ENCODE measurements at regions not wholly inside any gene's neighbourhood (a gene's known extent, or its start where the extent isn't known, plus 50 kb on each side); places are given as distances from the start of the nearest gene placed in this dataset.

DNA sequence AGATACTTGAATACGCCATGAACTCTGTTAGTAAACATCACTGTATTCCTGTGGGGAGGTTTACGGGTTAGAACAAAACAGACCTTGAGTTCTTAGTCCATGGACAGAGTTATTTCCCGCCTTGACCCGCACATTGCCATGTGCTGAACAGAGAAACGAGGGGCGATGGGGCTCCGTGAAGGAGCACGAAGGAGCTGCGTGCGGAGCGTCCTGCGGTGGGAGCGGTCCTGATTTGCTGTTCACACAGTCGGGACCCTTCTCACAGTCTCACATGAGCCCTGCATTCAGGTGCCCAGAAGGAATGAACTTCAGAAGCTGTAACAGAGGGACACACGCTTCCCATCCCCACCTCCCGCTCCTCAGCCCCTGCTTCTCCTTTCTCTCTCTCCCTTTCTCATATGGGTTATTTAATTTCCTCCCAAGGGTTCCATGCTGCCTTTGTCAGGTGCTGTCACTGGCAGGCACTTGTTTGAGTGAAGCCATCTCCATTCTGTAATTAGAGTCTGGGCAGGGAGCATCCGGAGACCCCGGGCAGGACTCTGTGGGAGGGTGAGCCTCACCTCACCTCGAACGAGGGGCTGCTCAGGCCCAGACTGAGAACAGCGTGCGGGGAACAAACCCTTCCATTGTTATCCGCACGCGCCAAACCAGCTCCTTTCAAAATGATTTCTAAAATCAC, 76.9 kb downstream of the TEX29 start:
- Histone ChIP-seq H3K4me1 (ENCODE audit: insufficient read depth, low read length, poor library complexity, severe bottlenecking) (no peaks in the 10 kb centered on the region), H3K36me3 (ENCODE audit: insufficient read depth, low read length) (no peaks in the 10 kb centered on the region), H2AFZ (ENCODE audit: low read length) (no peak overlapping the region), H3K4me3 (ENCODE audit: low read depth, low read length, poor library complexity, severe bottlenecking) (no peak overlapping the region), H3K27ac (ENCODE audit: low read depth, low read length, poor library complexity, severe bottlenecking) (no peak overlapping the region), H3K9me3 (ENCODE audit: low read length) (no peaks in the 10 kb centered on the region), H3K9me2 (ENCODE audit: insufficient read depth, low read length) (no peaks in the 10 kb centered on the region), H3K79me2 (ENCODE audit: insufficient read depth, low read depth, low read length) (no peaks in the 10 kb centered on the region), H3K4me2 (ENCODE audit: low read length) (no peak overlapping the region), H4K20me1 (ENCODE audit: insufficient read depth, low read length) (no peaks in the 10 kb centered on the region)
- intact Hi-C loops (cut with micrococcal nuclease; ENCODE audit: unreplicated experiment): no loop called here
- BruUV-seq (replicated peaks): no TSS peak
- TF ChIP-seq, protein P1, sequence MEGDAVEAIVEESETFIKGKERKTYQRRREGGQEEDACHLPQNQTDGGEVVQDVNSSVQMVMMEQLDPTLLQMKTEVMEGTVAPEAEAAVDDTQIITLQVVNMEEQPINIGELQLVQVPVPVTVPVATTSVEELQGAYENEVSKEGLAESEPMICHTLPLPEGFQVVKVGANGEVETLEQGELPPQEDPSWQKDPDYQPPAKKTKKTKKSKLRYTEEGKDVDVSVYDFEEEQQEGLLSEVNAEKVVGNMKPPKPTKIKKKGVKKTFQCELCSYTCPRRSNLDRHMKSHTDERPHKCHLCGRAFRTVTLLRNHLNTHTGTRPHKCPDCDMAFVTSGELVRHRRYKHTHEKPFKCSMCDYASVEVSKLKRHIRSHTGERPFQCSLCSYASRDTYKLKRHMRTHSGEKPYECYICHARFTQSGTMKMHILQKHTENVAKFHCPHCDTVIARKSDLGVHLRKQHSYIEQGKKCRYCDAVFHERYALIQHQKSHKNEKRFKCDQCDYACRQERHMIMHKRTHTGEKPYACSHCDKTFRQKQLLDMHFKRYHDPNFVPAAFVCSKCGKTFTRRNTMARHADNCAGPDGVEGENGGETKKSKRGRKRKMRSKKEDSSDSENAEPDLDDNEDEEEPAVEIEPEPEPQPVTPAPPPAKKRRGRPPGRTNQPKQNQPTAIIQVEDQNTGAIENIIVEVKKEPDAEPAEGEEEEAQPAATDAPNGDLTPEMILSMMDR (conservative IDR thresholded peaks at IDR 0.05; ENCODE audit: low read length): no peak
- TF ChIP-seq EZH2phosphoT487 (IDR thresholded peaks at IDR 0.05; ENCODE audit: borderline replicate concordance, low read depth, low read length): no peak
- POLR2A ChIA-PET: no interaction called here
- DNase-seq (ENCODE audit: low spot score): no peak
- CTCF ChIA-PET (ENCODE audit: unreplicated experiment): no interaction called here

DNA sequence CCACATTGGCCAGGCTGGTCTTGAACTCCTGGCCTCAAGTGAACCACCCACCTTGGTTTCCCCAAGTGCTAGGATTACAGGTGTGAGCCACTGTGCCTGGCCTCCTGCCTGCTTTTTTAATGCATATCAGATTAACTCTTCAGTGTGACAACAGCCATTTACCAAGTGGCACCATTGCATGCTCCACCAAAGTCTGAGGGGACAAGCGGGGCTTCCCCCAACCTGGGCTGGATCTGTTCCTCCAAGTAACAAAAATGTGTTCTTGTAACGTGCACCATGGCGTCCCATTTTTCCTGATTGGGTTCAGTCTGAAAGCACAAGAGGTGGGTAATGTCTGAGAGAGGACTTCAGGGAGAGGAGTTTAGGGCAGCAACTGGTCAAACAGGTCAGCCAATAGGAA, 77.8 kb downstream of the TEX29 start:
- Histone ChIP-seq H3K36me3 (ENCODE audit: insufficient read depth, low read length) (no peaks in the 10 kb centered on the region), H3K4me1 (ENCODE audit: insufficient read depth, low read length, poor library complexity, severe bottlenecking) (no peaks in the 10 kb centered on the region), H2AFZ (ENCODE audit: low read length) (no peak overlapping the region), H3K9me3 (ENCODE audit: low read length) (no peaks in the 10 kb centered on the region), H3K4me2 (ENCODE audit: low read length) (no peak overlapping the region), H4K20me1 (ENCODE audit: insufficient read depth, low read length) (no peaks in the 10 kb centered on the region), H3K79me2 (ENCODE audit: insufficient read depth, low read depth, low read length) (no peaks in the 10 kb centered on the region), H3K4me3 (ENCODE audit: low read depth, low read length, poor library complexity, severe bottlenecking) (no peak overlapping the region), H3K27ac (ENCODE audit: low read depth, low read length, poor library complexity, severe bottlenecking) (no peak overlapping the region), H3K9me2 (ENCODE audit: insufficient read depth, low read length) (no peaks in the 10 kb centered on the region)
- TF ChIP-seq, protein P1 (conservative IDR thresholded peaks at IDR 0.05; ENCODE audit: low read length): no peak
- TF ChIP-seq EZH2phosphoT487 (IDR thresholded peaks at IDR 0.05; ENCODE audit: borderline replicate concordance, low read depth, low read length): no peak
- DNase-seq (ENCODE audit: low spot score): no peak
- POLR2A ChIA-PET: no interaction called here
- BruUV-seq (replicated peaks): no TSS peak
- intact Hi-C loops (cut with micrococcal nuclease; ENCODE audit: unreplicated experiment): no loop called here
- CTCF ChIA-PET (ENCODE audit: unreplicated experiment): no interaction called here

DNA sequence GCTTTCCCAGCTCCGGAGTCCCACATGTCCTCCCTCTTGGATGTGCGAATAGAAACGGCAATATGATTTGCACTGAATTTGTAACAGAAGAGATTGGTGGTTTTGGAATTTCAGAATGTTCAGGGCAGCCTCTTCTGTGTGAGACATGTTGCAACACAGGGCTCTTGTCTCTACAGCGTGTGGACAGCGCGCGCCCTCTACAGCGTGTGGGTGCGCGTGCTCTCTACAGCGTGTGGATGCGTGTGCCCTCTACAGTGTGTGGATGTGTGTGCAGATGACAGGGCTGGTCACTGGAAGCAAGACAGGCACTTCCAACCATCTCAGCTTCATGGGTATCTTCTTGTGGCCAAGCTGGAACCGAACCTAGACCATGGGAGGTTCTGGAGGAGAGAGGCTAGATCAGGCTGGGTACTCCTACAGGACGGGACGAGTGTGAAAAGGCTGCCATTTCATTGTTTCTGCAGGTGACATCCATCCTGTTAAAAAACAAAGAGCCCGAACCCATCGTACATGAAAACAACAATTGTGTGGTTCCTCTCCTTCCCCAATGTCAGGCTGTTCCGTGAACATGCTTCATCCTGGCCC, 78.4 kb downstream of the TEX29 start:
- no peaks in the 10 kb centered on the region for H4K20me1 ChIP-seq (ENCODE audit: insufficient read depth, low read length)
- no peak overlapping the region for H2AFZ ChIP-seq (ENCODE audit: low read length)
- H3K79me2 ChIP-seq (ENCODE audit: insufficient read depth, low read depth, low read length): no peaks in the 10 kb centered on the region
- H3K4me1 ChIP-seq (ENCODE audit: insufficient read depth, low read length, poor library complexity, severe bottlenecking): no peaks in the 10 kb centered on the region
- BruUV-seq (replicated peaks): no TSS peak
- CTCF ChIA-PET (ENCODE audit: unreplicated experiment): no interaction called here
- no peak overlapping the region for H3K27ac ChIP-seq (ENCODE audit: low read depth, low read length, poor library complexity, severe bottlenecking)
- no peaks in the 10 kb centered on the region for H3K36me3 ChIP-seq (ENCODE audit: insufficient read depth, low read length)
- no peak overlapping the region for H3K4me3 ChIP-seq (ENCODE audit: low read depth, low read length, poor library complexity, severe bottlenecking)
- no peaks in the 10 kb centered on the region for H3K9me2 ChIP-seq (ENCODE audit: insufficient read depth, low read length)
- intact Hi-C loops (cut with micrococcal nuclease; ENCODE audit: unreplicated experiment): no loop called here
- no peaks in the 10 kb centered on the region for H3K9me3 ChIP-seq (ENCODE audit: low read length)
- H3K4me2 ChIP-seq (ENCODE audit: low read length): no peak overlapping the region
- POLR2A ChIA-PET: no interaction called here
- DNase-seq (ENCODE audit: low spot score): no peak
- no peak for TF ChIP-seq EZH2phosphoT487 (IDR thresholded peaks at IDR 0.05; ENCODE audit: borderline replicate concordance, low read depth, low read length)
- TF ChIP-seq, protein P1 (conservative IDR thresholded peaks at IDR 0.05; ENCODE audit: low read length): no peak
